SK-N-SH (cell line): ENCODE measurements at regions not wholly inside any gene's neighbourhood (a gene's known extent, or its start where the extent isn't known, plus 50 kb on each side); places are given as distances from the start of the nearest gene placed in this dataset.

Source experiments
- CTCF ChIA-PET: fragments of 300-600, 350-600 bp; formaldehyde crosslinking; extraction: SDS; loops from one replicate; lab custom pipeline; 2021; lab: Yijun Ruan, JAX
- POLR2A ChIA-PET: fragments of 350-600 bp; sonication (Branson Sonifier 250); formaldehyde crosslinking; extraction: SDS; loops from one replicate; lab custom pipeline; 2020; ENCODE audit warnings: antibody characterized with exemption, inconsistent platforms; lab: Yijun Ruan, JAX
- DNase-seq: peaks from one replicate; pipeline ENCODE4 v3.0.0; 2012
- H2AFZ ChIP-seq: fragments of 200-600 bp; sonication (generic); 2 replicates; pipeline ENCODE4 v1.8.1; 2016; ENCODE audit warnings: antibody characterized with exemption, mild to moderate bottlenecking, low read depth
- H3F3A ChIP-seq: fragments of 200-600 bp; sonication (generic); replicated peaks from 2 replicates; pipeline ENCODE3; 2016; ENCODE audit warnings: antibody characterized with exemption, mild to moderate bottlenecking; ENCODE audit not compliant: insufficient read depth
- H3K27ac ChIP-seq, 2 experiments: fragments of 200-500 bp in 1 of 2; fragments of 200-600 bp in 1 of 2; sonication (Bioruptor generic) in 1 of 2; sonication (generic), shearing (Covaris generic) in 1 of 2; 2 replicates each; pipeline versions ENCODE4 v1.5.1 to v1.6.1; 2014 to 2016; ENCODE audit warnings: low read depth in 2 of 2, inconsistent platforms in 1 of 2, low read length in 1 of 2, mild to moderate bottlenecking in 1 of 2, mixed read lengths in 1 of 2
- H3K27me3 ChIP-seq: fragments of 200-600 bp; sonication (generic), shearing (Covaris generic); 2 replicates; pipeline ENCODE4 v1.6.1; 2016; ENCODE audit warnings: mixed run types; ENCODE audit not compliant: insufficient read depth
- H3K36me3 ChIP-seq, 2 experiments: fragments of 200-500 bp in 1 of 2; fragments of 200-600 bp in 1 of 2; sonication (Bioruptor generic) in 1 of 2; sonication (generic) in 1 of 2; replicated peaks in 1 of 2; 2 replicates each; pipeline versions ENCODE3 to v1.5.1; 2014 to 2016; ENCODE audit warnings: low read length in 1 of 2, mild to moderate bottlenecking in 1 of 2; ENCODE audit not compliant: insufficient read depth in 2 of 2, control insufficient read depth in 1 of 2
- H3K4me1 ChIP-seq, 2 experiments: fragments of 200-500 bp in 1 of 2; fragments of 200-600 bp in 1 of 2; sonication (Bioruptor generic) in 1 of 2; sonication (generic), shearing (Covaris generic) in 1 of 2; 2 replicates each; pipeline versions ENCODE4 v1.5.1 to v1.6.1; 2014 to 2016; ENCODE audit warnings: low read depth in 1 of 2, low read length in 1 of 2, mixed run types in 1 of 2; ENCODE audit not compliant: insufficient read depth in 2 of 2, control insufficient read depth in 1 of 2
- H3K4me2 ChIP-seq: fragments of 200-600 bp; sonication (generic), shearing (Covaris generic); 2 replicates; pipeline ENCODE4 v1.6.1; 2017; ENCODE audit warnings: mixed run types
- H3K4me3 ChIP-seq, 2 experiments: fragments of 200-500 bp in 1 of 2; fragments of 200-600 bp in 1 of 2; sonication (Bioruptor generic) in 1 of 2; sonication (generic), shearing (Covaris generic) in 1 of 2; 2 replicates each; pipeline versions ENCODE4 v1.5.1 to v1.8.1; 2014 to 2016; ENCODE audit warnings: low read depth in 2 of 2, inconsistent platforms in 1 of 2, low read length in 1 of 2, mild to moderate bottlenecking in 1 of 2, mixed read lengths in 1 of 2, moderate library complexity in 1 of 2
- H3K79me2 ChIP-seq: fragments of 200-600 bp; sonication (generic); 2 replicates; pipeline ENCODE4 v1.8.1; 2017; ENCODE audit warnings: mild to moderate bottlenecking; ENCODE audit not compliant: insufficient read depth
- H3K9ac ChIP-seq: fragments of 200-600 bp; sonication (generic); 2 replicates; pipeline ENCODE4 v1.6.1; 2017; ENCODE audit warnings: mixed run types
- H3K9me2 ChIP-seq: fragments of 200-600 bp; sonication (generic); 2 replicates; pipeline ENCODE4 v1.6.1; 2017; ENCODE audit warnings: mixed run types
- H3K9me3 ChIP-seq: fragments of 200-600 bp; sonication (generic); 2 replicates; pipeline ENCODE4 v1.6.1; 2017; ENCODE audit warnings: mixed run types, mild to moderate bottlenecking, moderate library complexity
- H4K20me1 ChIP-seq: fragments of 200-600 bp; sonication (generic); 2 replicates; pipeline ENCODE4 v1.6.1; 2017; ENCODE audit warnings: mild to moderate bottlenecking, mixed run types; ENCODE audit not compliant: insufficient read depth
- CHD2 ChIP-seq: fragments of 150-350 bp; IDR thresholded peaks from 2 replicates; pipeline ENCODE4 v1.6.1; 2018; ENCODE audit warnings: low read length; ENCODE audit not compliant: partially characterized antibody
- CTCF ChIP-seq: fragments of 200-600 bp; sonication (generic); IDR thresholded peaks from 2 replicates; pipeline ENCODE4 v1.6.1; 2017; ENCODE audit warnings: antibody characterized with exemption, mild to moderate bottlenecking, moderate library complexity
- EZH2phosphoT487 ChIP-seq: fragments of 200-600 bp; sonication (generic); IDR thresholded peaks from 2 replicates; pipeline ENCODE4 v1.6.1; 2017; ENCODE audit warnings: low read depth, mixed run types, mild to moderate bottlenecking, antibody characterized with exemption, moderate library complexity, borderline replicate concordance
- FOXJ3 ChIP-seq: sonication (generic); formaldehyde crosslinking; IDR thresholded peaks from 2 replicates; pipeline ENCODE4 v1.5.1; 2020; ENCODE audit warnings: mild to moderate bottlenecking, missing genetic modification reagents
- GABPA ChIP-seq: IDR thresholded peaks from 2 replicates; pipeline ENCODE4 v1.4.0; 2012; ENCODE audit warnings: low read depth, mild to moderate bottlenecking
- GATA2 ChIP-seq: sonication (generic); formaldehyde crosslinking; IDR thresholded peaks from 2 replicates; pipeline ENCODE4 v1.5.0; 2020; ENCODE audit warnings: mild to moderate bottlenecking, missing genetic modification reagents
- IRF3 ChIP-seq: fragments of 150-350 bp; IDR thresholded peaks from 2 replicates; pipeline ENCODE4 v1.6.1; 2016; ENCODE audit warnings: mild to moderate bottlenecking, low read depth, low read length
- JUND ChIP-seq: IDR thresholded peaks from 2 replicates; pipeline ENCODE4 v1.4.0; 2012
- MAX ChIP-seq: IDR thresholded peaks from 2 replicates; pipeline ENCODE4 v1.4.0; 2012; ENCODE audit warnings: low read depth
- MEF2A ChIP-seq: IDR thresholded peaks from 2 replicates; pipeline ENCODE4 v1.4.0; 2012; ENCODE audit warnings: low read depth, borderline replicate concordance
- NFIC ChIP-seq: IDR thresholded peaks from 2 replicates; pipeline ENCODE4 v1.4.0; 2012; ENCODE audit warnings: borderline replicate concordance
- NRF1 ChIP-seq: IDR thresholded peaks from 2 replicates; pipeline ENCODE4 v1.6.1; 2012; ENCODE audit warnings: low read depth, mild to moderate bottlenecking, low read length
- POLR2AphosphoS5 ChIP-seq: IDR thresholded peaks from 2 replicates; pipeline ENCODE4 v1.6.1; 2012; ENCODE audit warnings: low read depth, low read length
- RAD21 ChIP-seq: IDR thresholded peaks from 2 replicates; pipeline ENCODE4 v1.6.1; 2012; ENCODE audit warnings: mild to moderate bottlenecking, low read length
- RCOR1 ChIP-seq: fragments of 150-350 bp; IDR thresholded peaks from 2 replicates; pipeline ENCODE4 v1.6.1; 2017; ENCODE audit warnings: antibody characterized with exemption, low read length
- RFX5 ChIP-seq: IDR thresholded peaks from 2 replicates; pipeline ENCODE4 v1.6.1; 2012; ENCODE audit warnings: mild to moderate bottlenecking, improper control_type of control experiment, low read length
- RXRA ChIP-seq: IDR thresholded peaks from 2 replicates; pipeline ENCODE4 v1.4.0; 2012; ENCODE audit warnings: low read depth, mild to moderate bottlenecking, borderline replicate concordance
- TAF1 ChIP-seq: IDR thresholded peaks from 2 replicates; pipeline ENCODE4 v1.6.1; 2012; ENCODE audit warnings: low read depth, mild to moderate bottlenecking, low read length, moderate library complexity, borderline replicate concordance
- USF2 ChIP-seq: fragments of 150-350 bp; IDR thresholded peaks from 2 replicates; pipeline ENCODE4 v1.6.1; 2017; ENCODE audit warnings: antibody characterized with exemption, low read length, low read depth, borderline replicate concordance
- YY1 ChIP-seq: IDR thresholded peaks from 2 replicates; pipeline ENCODE4 v1.4.0; 2012; ENCODE audit warnings: low read depth, mild to moderate bottlenecking
- ZBTB33 ChIP-seq: IDR thresholded peaks from 2 replicates; pipeline ENCODE4 v1.4.0; 2012; ENCODE audit warnings: low read depth, borderline replicate concordance
- WGBS: methylation state at CpG from one replicate; pipeline ENCODE4 v1.1.6; 2017; ENCODE audit warnings: low lambda C conversion rate; 5-methylcytosine and 5-hydroxymethylcytosine counted together

- no peak for TF ChIP-seq CTCF
- no peak for TF ChIP-seq USF2
- no peak for TF ChIP-seq MEF2A
- TF ChIP-seq RFX5: no peak
- no peak for TF ChIP-seq GABPA
- no peak for TF ChIP-seq RAD21
- TF ChIP-seq CHD2: no peak
- TF ChIP-seq FOXJ3: no peak
- no peak for TF ChIP-seq NRF1
- TF ChIP-seq YY1: no peak
- TF ChIP-seq NFIC: no peak
- TF ChIP-seq, all 33 proteins: peak for 0
Observed at GRCh38 chr20:51893723-51894122, 91.4 kb upstream of the SALL4 start (continued).

- Histone ChIP-seq H3K9ac (no peak overlapping the region), H3K4me1 (no peaks in the 10 kb centered on the region), H4K20me1 (no peaks in the 10 kb centered on the region), H3F3A (no peaks in the 10 kb centered on the region), H2AFZ (no peak overlapping the region), H3K27ac (no peak overlapping the region), H3K9me2 (no peaks in the 10 kb centered on the region), H3K4me3 (no peak overlapping the region), H3K4me2 (no peak overlapping the region), H3K9me3 (no peaks in the 10 kb centered on the region), H3K79me2 (no peaks in the 10 kb centered on the region), H3K27me3 (no peaks in the 10 kb centered on the region), H3K36me3 (no peaks in the 10 kb centered on the region)
- CTCF ChIA-PET: no interaction called here
- POLR2A ChIA-PET: no interaction called here
- TF ChIP-seq POLR2AphosphoS5 (no peak), FOXJ3 (no peak), JUND (no peak)
- WGBS: 90% methylated on average over 9 of the region's 9 CpGs
- no peak for DNase-seq
Observed at GRCh38 chr20:51890003-51890402, 87.7 kb upstream of the SALL4 start.

- no peak for DNase-seq
- Histone ChIP-seq H3K9me3 (no peaks in the 10 kb centered on the region), H3K27me3 (no peaks in the 10 kb centered on the region), H3K79me2 (no peaks in the 10 kb centered on the region), H2AFZ (no peak overlapping the region), H3K9ac (no peak overlapping the region), H3K9me2 (no peaks in the 10 kb centered on the region), H4K20me1 (no peaks in the 10 kb centered on the region), H3K36me3 (no peaks in the 10 kb centered on the region), H3F3A (no peaks in the 10 kb centered on the region), H3K4me3 (no peak overlapping the region), H3K27ac (no peak overlapping the region), H3K4me1 (no peaks in the 10 kb centered on the region), H3K4me2 (no peak overlapping the region)
- POLR2A ChIA-PET: no interaction called here
- WGBS: 70% methylated on average over 4 of the region's 4 CpGs
- CTCF ChIA-PET: no interaction called here
- no peak for TF ChIP-seq TAF1
- no peak for TF ChIP-seq ZBTB33
- TF ChIP-seq GATA2 (CRISPR knock-in tag): no peak
- TF ChIP-seq IRF3: no peak
- no peak for TF ChIP-seq FOXJ3
- no peak for TF ChIP-seq MAX
- no peak for TF ChIP-seq RCOR1
- TF ChIP-seq RFX5: no peak
- no peak for TF ChIP-seq YY1
- no peak for TF ChIP-seq RXRA
- TF ChIP-seq USF2: no peak
- no peak for TF ChIP-seq EZH2phosphoT487
Observed at GRCh38 chr20:51889466-51889865, 87.1 kb upstream of the SALL4 start.
